Hepatocyte (in vitro differentiated cells): ENCODE measurements at regions not wholly inside any gene's neighbourhood (a gene's known extent, or its start where the extent isn't known, plus 50 kb on each side); places are given as distances from the start of the nearest gene placed in this dataset.

Experiments used
- DNase-seq: peaks from one replicate; pipeline ENCODE4 v3.0.0-alpha.2; 2016; ENCODE audit warnings: low spot score
- H2AFZ ChIP-seq: fragments of 200-600 bp; sonication (generic); 2 replicates; pipeline ENCODE4 v1.6.0; 2016; ENCODE audit warnings: antibody characterized with exemption, mild to moderate bottlenecking
- H3K27ac ChIP-seq: fragments of 200-600 bp; sonication (generic); 2 replicates; pipeline ENCODE4 v1.5.1; 2016; ENCODE audit warnings: mild to moderate bottlenecking
- H3K27me3 ChIP-seq: fragments of 200-600 bp; sonication (generic); 2 replicates; pipeline ENCODE4 v1.6.1; 2016
- H3K36me3 ChIP-seq: fragments of 200-600 bp; sonication (generic); replicated peaks from 2 replicates; pipeline ENCODE4 v1.5.1; 2016; ENCODE audit warnings: low read depth; ENCODE audit not compliant: insufficient read depth
- H3K4me1 ChIP-seq: fragments of 200-600 bp; sonication (generic); 2 replicates; pipeline ENCODE4 v1.5.1; 2016; ENCODE audit warnings: mild to moderate bottlenecking, moderate library complexity; ENCODE audit not compliant: insufficient read depth
- H3K4me2 ChIP-seq: fragments of 200-600 bp; sonication (generic); 2 replicates; pipeline ENCODE4 v1.6.0; 2016
- H3K4me3 ChIP-seq: fragments of 200-600 bp; sonication (generic); 2 replicates; pipeline ENCODE4 v1.5.1; 2016; ENCODE audit warnings: mild to moderate bottlenecking
- H3K79me2 ChIP-seq: fragments of 200-600 bp; sonication (generic); 2 replicates; pipeline ENCODE4 v1.6.0; 2017; ENCODE audit warnings: mild to moderate bottlenecking
- H3K9me2 ChIP-seq: fragments of 200-600 bp; sonication (generic); replicated peaks from 2 replicates; pipeline ENCODE4 v1.6.0; 2017; ENCODE audit warnings: mild to moderate bottlenecking; ENCODE audit not compliant: insufficient read depth
- H3K9me3 ChIP-seq: fragments of 200-600 bp; sonication (generic); 2 replicates; pipeline ENCODE4 v1.5.1; 2016; ENCODE audit warnings: low read depth, mild to moderate bottlenecking
- H4K20me1 ChIP-seq: fragments of 200-600 bp; sonication (generic); 2 replicates; pipeline ENCODE4 v1.6.0; 2016; ENCODE audit warnings: mild to moderate bottlenecking; ENCODE audit not compliant: insufficient read depth, poor library complexity, severe bottlenecking
- CTCF ChIP-seq: fragments of 200-600 bp; sonication (generic); IDR thresholded peaks from 2 replicates; pipeline ENCODE4 v1.5.1; 2016; ENCODE audit warnings: antibody characterized with exemption, mild to moderate bottlenecking; ENCODE audit not compliant: poor library complexity
- EZH2 ChIP-seq: fragments of 200-600 bp; sonication (generic); IDR thresholded peaks from 2 replicates; pipeline ENCODE4 v1.6.1; 2016; ENCODE audit warnings: antibody characterized with exemption, mild to moderate bottlenecking, borderline replicate concordance
- EZH2phosphoT487 ChIP-seq: fragments of 200-600 bp; sonication (generic); IDR thresholded peaks from one replicate; pipeline ENCODE4 v1.6.1; 2018; ENCODE audit warnings: antibody characterized with exemption, mild to moderate bottlenecking, low read depth, moderate library complexity; ENCODE audit not compliant: unreplicated experiment, severe bottlenecking
- WGBS: methylation state at CpG from one replicate; pipeline ENCODE4 v1.1.6; 2016; ENCODE audit warnings: low lambda C conversion rate; ENCODE audit errors: missing lambda C conversion rate; 5-methylcytosine and 5-hydroxymethylcytosine counted together

- H3K36me3 ChIP-seq: no peaks in the 10 kb centered on the region
- TF ChIP-seq EZH2 (no peak), EZH2phosphoT487 (no peak), CTCF (no peak)
- H3K27me3 ChIP-seq: no peaks in the 10 kb centered on the region
- WGBS: 93% methylated on average over 6 of the region's 6 CpGs
- H4K20me1 ChIP-seq: no peaks in the 10 kb centered on the region
- DNase-seq: no peak
- H3K9me2 ChIP-seq: no peaks in the 10 kb centered on the region
- H3K27ac ChIP-seq: no peak overlapping the region
- peaks cover 5% of the 10 kb centered on the region for H3K4me1 ChIP-seq
- no peak overlapping the region for H2AFZ ChIP-seq
- no peaks in the 10 kb centered on the region for H3K79me2 ChIP-seq
- H3K4me2 ChIP-seq: no peak overlapping the region
- H3K9me3 ChIP-seq: no peaks in the 10 kb centered on the region
- no peak overlapping the region for H3K4me3 ChIP-seq
Observed at GRCh38 chr10:3475367-3475766, 302.8 kb upstream of the PITRM1 start.

- Histone ChIP-seq H3K4me3 (no peak overlapping the region), H3K9me2 (no peaks in the 10 kb centered on the region), H3K4me1 (peaks cover 11% of the 10 kb centered on the region), H4K20me1 (no peaks in the 10 kb centered on the region), H3K4me2 (no peak overlapping the region), H3K27me3 (no peaks in the 10 kb centered on the region), H3K9me3 (no peaks in the 10 kb centered on the region), H3K27ac (no peak overlapping the region), H3K36me3 (no peaks in the 10 kb centered on the region), H2AFZ (no peak overlapping the region), H3K79me2 (no peaks in the 10 kb centered on the region)
- 94% methylated on average over 8 of the region's 8 CpGs for WGBS
- no peak for TF ChIP-seq EZH2
- DNase-seq: no peak
Observed at GRCh38 chr10:3474266-3474665, 301.7 kb upstream of the PITRM1 start.

- no peak for DNase-seq
- Histone ChIP-seq H3K27ac (peak overlapping the region; percentile 72), H3K4me3 (no peak overlapping the region), H3K79me2 (no peaks in the 10 kb centered on the region), H3K4me1 (peaks cover 19% of the 10 kb centered on the region), H3K4me2 (no peak overlapping the region), H3K9me2 (no peaks in the 10 kb centered on the region), H3K27me3 (no peaks in the 10 kb centered on the region), H4K20me1 (no peaks in the 10 kb centered on the region), H2AFZ (no peak overlapping the region), H3K9me3 (no peaks in the 10 kb centered on the region), H3K36me3 (no peaks in the 10 kb centered on the region)
- 95% methylated on average over 9 of the region's 9 CpGs for WGBS
- TF ChIP-seq CTCF (no peak), EZH2phosphoT487 (no peak), EZH2 (no peak)
Observed at GRCh38 chr10:3473271-3473670, 300.7 kb upstream of the PITRM1 start.

GRCh38 chr10:3472287-3473051 lies 299.9 kb upstream of the PITRM1 start:
- no peak overlapping the region for H2AFZ ChIP-seq

More at GRCh38 chr10:3472287-3473051, 299.9 kb upstream of the PITRM1 start:
- Histone ChIP-seq H3K4me1 (peaks cover 26% of the 10 kb centered on the region), H3K27ac (peak overlapping the region; percentile 72), H3K9me2 (no peaks in the 10 kb centered on the region), H3K9me3 (no peaks in the 10 kb centered on the region), H3K36me3 (no peaks in the 10 kb centered on the region), H3K79me2 (no peaks in the 10 kb centered on the region), H3K27me3 (no peaks in the 10 kb centered on the region), H4K20me1 (no peaks in the 10 kb centered on the region), H3K4me2 (peak overlapping the region; percentile 7), H3K4me3 (no peak overlapping the region)
- no peak for DNase-seq
- 76% methylated on average over 16 of the region's 16 CpGs for WGBS
- TF ChIP-seq EZH2phosphoT487 (no peak), EZH2 (no peak), CTCF (no peak)
